ENCODE measurements at regions not wholly inside any gene's neighbourhood (a gene's known extent, or its start where the extent isn't known, plus 50 kb on each side); places are given as distances from the start of the nearest gene placed in this dataset.

DNA sequence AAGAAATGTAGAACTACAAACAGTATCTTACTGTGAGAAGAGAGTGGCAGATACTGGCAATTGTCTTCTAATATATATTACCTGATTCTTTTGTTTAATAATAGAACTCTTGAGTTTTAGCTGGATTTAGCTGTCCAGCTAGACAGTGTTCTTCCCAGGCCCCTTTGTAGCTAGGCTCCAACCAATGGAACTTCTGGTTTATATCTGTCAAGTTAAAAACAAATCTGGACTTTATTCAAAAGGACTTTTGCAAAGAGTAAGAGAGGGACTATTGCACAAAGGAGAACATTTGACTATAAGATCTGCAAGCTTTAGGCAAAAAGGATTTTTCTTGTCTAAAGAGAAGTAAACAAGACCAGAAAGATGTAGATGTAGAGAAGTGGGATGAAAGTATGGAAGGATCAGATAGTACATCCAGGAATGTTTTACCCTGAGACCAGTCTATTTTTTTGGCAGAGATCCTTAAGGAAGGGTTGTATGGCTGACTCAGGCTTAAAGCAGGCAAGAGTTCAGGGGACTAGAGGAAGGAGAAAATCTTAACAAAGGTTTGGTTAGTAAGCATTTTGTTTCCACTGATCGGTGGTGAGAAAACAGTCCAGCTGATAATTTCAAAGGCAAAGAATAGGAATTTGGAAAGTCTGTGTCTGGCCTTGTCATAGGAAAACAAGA is 111.1 kb upstream of the PLEKHA5 start:
- Histone ChIP-seq H3K27me3 (no peaks in the 10 kb centered on the region), H3K4me1 (no peaks in the 10 kb centered on the region), H3K9me3 (no peaks in the 10 kb centered on the region), H3K36me3 (no peaks in the 10 kb centered on the region), H3K4me3 (ENCODE audit: low read depth, low read length) (no peak overlapping the region)
- TF ChIP-seq, protein P1, sequence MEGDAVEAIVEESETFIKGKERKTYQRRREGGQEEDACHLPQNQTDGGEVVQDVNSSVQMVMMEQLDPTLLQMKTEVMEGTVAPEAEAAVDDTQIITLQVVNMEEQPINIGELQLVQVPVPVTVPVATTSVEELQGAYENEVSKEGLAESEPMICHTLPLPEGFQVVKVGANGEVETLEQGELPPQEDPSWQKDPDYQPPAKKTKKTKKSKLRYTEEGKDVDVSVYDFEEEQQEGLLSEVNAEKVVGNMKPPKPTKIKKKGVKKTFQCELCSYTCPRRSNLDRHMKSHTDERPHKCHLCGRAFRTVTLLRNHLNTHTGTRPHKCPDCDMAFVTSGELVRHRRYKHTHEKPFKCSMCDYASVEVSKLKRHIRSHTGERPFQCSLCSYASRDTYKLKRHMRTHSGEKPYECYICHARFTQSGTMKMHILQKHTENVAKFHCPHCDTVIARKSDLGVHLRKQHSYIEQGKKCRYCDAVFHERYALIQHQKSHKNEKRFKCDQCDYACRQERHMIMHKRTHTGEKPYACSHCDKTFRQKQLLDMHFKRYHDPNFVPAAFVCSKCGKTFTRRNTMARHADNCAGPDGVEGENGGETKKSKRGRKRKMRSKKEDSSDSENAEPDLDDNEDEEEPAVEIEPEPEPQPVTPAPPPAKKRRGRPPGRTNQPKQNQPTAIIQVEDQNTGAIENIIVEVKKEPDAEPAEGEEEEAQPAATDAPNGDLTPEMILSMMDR (IDR thresholded peaks at IDR 0.05; ENCODE audit: low read depth, low read length): no peak
- no peak for DNase-seq

DNA sequence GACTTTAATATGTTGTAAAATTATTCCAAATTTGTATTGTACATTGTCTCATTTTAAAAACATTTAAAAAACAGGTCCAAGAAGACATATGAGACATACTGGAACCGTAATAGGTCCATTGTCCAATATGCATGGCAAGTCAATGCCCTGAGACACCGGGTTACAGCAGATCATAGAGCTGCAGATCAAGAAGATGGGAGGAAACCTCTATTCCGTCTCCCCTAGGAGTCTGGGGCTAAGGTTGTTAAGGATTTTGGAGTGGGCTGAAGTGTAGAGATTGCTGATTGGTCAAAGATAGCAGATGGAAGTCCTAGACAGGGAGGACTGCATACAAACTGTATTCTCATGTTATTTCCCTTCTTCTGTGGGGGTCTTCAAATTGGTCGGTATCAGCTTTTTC is 108.3 kb upstream of the PLEKHA5 start:
- H3K4me1 ChIP-seq: no peaks in the 10 kb centered on the region
- DNase-seq: no peak
- no peaks in the 10 kb centered on the region for H3K27me3 ChIP-seq
- TF ChIP-seq, protein P1 (IDR thresholded peaks at IDR 0.05; ENCODE audit: low read depth, low read length): no peak
- no peaks in the 10 kb centered on the region for H3K9me3 ChIP-seq
- no peaks in the 10 kb centered on the region for H3K36me3 ChIP-seq
- H3K4me3 ChIP-seq (ENCODE audit: low read depth, low read length): no peak overlapping the region

DNA sequence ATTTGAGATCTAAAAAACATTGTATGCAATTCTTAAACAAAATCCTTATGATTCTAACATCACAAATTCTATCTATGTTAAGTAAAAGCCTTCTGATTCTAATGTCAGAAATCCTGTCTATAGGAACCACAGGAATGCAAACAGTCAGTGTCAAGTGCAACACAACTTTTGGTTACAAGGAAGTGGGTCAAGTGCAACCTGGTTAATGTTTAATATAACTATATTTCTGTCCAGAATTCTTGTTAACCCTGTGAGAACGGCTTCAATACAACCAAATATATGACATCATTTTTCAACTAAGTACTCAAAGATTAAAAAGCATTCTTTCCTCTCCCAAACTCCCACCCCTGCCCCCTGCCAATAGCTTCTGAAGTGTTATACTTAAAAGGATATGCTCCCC is 107.9 kb upstream of the PLEKHA5 start:
- H3K4me3 ChIP-seq (ENCODE audit: low read depth, low read length): no peak overlapping the region
- TF ChIP-seq, protein P1 (IDR thresholded peaks at IDR 0.05; ENCODE audit: low read depth, low read length): no peak
- no peaks in the 10 kb centered on the region for H3K4me1 ChIP-seq
- H3K9me3 ChIP-seq: no peaks in the 10 kb centered on the region
- no peak for DNase-seq
- no peaks in the 10 kb centered on the region for H3K27me3 ChIP-seq
- H3K36me3 ChIP-seq: no peaks in the 10 kb centered on the region

DNA sequence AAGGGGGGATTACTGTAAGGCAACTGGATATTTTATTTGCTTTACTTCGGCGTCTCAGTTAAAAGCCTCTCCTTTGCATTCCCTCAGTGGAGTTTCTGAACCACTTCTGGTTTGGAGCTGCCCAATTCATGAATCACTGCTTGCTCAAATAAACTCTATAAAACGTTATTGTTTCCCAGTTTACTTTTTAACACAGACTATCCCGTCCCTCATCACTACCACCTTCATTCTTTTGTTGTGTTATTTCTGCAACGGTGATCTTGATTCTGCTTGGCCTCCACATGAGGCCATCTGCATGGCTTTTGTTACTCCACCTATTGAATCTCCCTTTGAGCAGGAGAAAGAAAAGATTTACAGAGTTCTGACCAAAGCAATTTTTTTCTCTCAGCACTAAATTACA is 104.0 kb upstream of the PLEKHA5 start:
- no peaks in the 10 kb centered on the region for H3K9me3 ChIP-seq
- no peaks in the 10 kb centered on the region for H3K36me3 ChIP-seq
- TF ChIP-seq, protein P1 (IDR thresholded peaks at IDR 0.05; ENCODE audit: low read depth, low read length): no peak
- H3K4me3 ChIP-seq (ENCODE audit: low read depth, low read length): no peak overlapping the region
- no peaks in the 10 kb centered on the region for H3K27me3 ChIP-seq
- no peak for DNase-seq
- H3K4me1 ChIP-seq: no peaks in the 10 kb centered on the region

DNA sequence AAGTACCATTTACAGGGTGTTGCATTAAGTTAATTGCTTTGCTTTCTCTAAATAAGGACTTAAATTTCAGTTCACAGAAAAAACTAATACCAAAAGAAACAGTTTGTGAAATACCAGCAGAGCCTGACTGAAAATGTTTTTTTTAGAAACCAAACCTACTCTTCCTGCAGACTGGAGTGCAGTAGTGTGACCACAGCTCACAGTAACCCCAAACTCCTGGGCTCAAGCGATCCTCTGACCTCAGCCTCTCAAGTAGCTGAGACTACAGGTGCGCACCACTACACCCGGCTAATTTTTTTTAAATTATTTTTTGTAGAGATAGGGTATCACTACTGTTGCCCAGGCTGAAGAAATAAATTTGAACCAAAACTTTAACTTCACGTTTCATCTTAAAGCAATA is 103.5 kb upstream of the PLEKHA5 start:
- H3K4me1 ChIP-seq: no peaks in the 10 kb centered on the region
- TF ChIP-seq, protein P1 (IDR thresholded peaks at IDR 0.05; ENCODE audit: low read depth, low read length): no peak
- no peaks in the 10 kb centered on the region for H3K36me3 ChIP-seq
- no peaks in the 10 kb centered on the region for H3K9me3 ChIP-seq
- H3K4me3 ChIP-seq (ENCODE audit: low read depth, low read length): no peak overlapping the region
- no peak for DNase-seq
- no peaks in the 10 kb centered on the region for H3K27me3 ChIP-seq

DNA sequence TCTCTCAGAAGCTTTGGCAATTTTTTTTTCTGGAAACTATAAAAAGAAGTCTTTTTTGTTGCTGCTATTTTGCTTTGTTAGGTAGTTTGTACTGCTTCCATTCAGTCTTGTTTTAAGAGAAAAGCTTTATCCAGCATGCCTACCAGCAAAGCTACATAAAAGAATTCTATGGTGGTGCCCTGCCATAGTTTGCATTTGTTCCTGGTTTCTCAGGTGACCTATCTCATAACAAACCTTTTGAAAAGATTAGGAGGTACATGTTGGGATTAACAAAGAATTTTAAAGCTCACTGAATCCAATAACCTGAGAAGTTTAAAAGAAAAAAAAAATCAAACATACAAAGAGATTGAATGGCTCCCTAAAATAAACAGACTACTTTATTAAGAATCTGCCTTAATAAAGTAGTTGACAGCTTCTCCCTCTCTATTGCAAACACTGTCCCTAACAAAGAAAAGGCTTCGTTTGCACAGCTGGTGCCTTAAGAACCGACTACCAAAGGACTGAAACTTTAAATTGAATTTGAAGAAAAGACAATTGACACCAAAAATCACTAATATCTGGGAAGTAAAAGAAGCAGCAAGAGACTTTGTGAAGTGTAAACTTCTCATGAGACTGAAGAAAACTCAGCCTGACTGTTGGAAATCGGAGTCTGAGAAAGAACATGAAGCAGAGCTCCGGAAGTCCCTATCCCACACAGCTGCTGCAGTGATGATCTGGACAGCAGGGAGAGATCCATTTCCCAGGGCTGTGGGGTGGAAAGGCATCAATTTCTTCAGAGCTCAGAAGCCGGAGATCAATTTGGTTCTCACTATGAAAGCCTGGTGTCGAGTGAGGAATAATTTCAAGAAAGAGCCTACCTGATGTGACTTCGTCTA is 102.7 kb upstream of the PLEKHA5 start:
- Histone ChIP-seq H3K4me3 (ENCODE audit: low read depth, low read length) (no peak overlapping the region), H3K9me3 (no peaks in the 10 kb centered on the region), H3K4me1 (no peaks in the 10 kb centered on the region), H3K27me3 (no peaks in the 10 kb centered on the region), H3K36me3 (no peaks in the 10 kb centered on the region)
- DNase-seq: no peak
- TF ChIP-seq, protein P1 (IDR thresholded peaks at IDR 0.05; ENCODE audit: low read depth, low read length): no peak
